ENCODE measurements at regions not wholly inside any gene's neighbourhood (a gene's known extent, or its start where the extent isn't known, plus 50 kb on each side); places are given as distances from the start of the nearest gene placed in this dataset.

DNA sequence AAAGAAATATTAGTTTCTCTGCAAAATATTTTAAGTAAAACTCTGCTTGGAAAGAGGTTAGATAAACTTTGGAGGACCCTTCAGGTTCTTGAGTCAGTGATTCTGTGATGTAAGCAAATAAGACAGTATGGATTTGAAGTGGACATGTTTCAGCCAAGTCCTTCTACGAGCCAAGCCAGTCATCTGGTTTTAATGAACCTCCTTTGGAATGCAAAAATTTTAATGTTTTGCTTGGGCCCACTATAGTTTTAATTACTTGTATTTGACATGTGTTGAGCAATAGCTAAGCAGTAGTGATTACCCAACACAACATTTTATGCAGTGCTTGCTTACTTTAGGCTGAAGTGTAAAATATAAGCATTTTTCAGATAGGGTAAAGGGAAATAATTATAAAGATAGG lies 296.3 kb upstream of the SEMA3D start:
- TF ChIP-seq, protein P1, sequence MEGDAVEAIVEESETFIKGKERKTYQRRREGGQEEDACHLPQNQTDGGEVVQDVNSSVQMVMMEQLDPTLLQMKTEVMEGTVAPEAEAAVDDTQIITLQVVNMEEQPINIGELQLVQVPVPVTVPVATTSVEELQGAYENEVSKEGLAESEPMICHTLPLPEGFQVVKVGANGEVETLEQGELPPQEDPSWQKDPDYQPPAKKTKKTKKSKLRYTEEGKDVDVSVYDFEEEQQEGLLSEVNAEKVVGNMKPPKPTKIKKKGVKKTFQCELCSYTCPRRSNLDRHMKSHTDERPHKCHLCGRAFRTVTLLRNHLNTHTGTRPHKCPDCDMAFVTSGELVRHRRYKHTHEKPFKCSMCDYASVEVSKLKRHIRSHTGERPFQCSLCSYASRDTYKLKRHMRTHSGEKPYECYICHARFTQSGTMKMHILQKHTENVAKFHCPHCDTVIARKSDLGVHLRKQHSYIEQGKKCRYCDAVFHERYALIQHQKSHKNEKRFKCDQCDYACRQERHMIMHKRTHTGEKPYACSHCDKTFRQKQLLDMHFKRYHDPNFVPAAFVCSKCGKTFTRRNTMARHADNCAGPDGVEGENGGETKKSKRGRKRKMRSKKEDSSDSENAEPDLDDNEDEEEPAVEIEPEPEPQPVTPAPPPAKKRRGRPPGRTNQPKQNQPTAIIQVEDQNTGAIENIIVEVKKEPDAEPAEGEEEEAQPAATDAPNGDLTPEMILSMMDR (IDR thresholded peaks at IDR 0.05 in 2 of 3, conservative IDR thresholded peaks at IDR 0.05 in 1 of 3; ENCODE audit: insufficient read depth in 2 of 3, low read depth in 1 of 3, low read length in 3 of 3): no peak
- no peak for TF ChIP-seq GABPA (tag; conservative IDR thresholded peaks at IDR 0.05; ENCODE audit: low read depth)
- TF ChIP-seq, protein P2, sequence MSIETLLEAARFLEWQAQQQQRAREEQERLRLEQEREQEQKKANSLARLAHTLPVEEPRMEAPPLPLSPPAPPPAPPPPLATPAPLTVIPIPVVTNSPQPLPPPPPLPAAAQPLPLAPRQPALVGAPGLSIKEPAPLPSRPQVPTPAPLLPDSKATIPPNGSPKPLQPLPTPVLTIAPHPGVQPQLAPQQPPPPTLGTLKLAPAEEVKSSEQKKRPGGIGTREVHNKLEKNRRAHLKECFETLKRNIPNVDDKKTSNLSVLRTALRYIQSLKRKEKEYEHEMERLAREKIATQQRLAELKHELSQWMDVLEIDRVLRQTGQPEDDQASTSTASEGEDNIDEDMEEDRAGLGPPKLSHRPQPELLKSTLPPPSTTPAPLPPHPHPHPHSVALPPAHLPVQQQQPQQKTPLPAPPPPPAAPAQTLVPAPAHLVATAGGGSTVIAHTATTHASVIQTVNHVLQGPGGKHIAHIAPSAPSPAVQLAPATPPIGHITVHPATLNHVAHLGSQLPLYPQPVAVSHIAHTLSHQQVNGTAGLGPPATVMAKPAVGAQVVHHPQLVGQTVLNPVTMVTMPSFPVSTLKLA (conservative IDR thresholded peaks at IDR 0.05): no peak
- no peak for TF ChIP-seq SMC3 (conservative IDR thresholded peaks at IDR 0.05; ENCODE audit: insufficient read depth, low read depth, low read length)
- no peak for TF ChIP-seq ZFP1 (CRISPR knock-in tag; IDR thresholded peaks at IDR 0.05)
- TF ChIP-seq PCBP1 (IDR thresholded peaks at IDR 0.05; ENCODE audit: low read depth, low read length, poor library complexity, severe bottlenecking): no peak
- no peak for TF ChIP-seq POLR2A (conservative IDR thresholded peaks at IDR 0.05)
- no peak for TF ChIP-seq SIN3B (IDR thresholded peaks at IDR 0.05; ENCODE audit: low read depth)
- TF ChIP-seq POLR3A (IDR thresholded peaks at IDR 0.05; ENCODE audit: borderline replicate concordance, extremely low read depth, insufficient read depth, insufficient read length): no peak
- TF ChIP-seq ZNF75A (CRISPR knock-in tag; IDR thresholded peaks at IDR 0.05): no peak
- TF ChIP-seq RFX5 (IDR thresholded peaks at IDR 0.05; ENCODE audit: low read depth, low read length): no peak
- no peak for TF ChIP-seq FOXK2 (conservative IDR thresholded peaks at IDR 0.05 in 1 of 2, IDR thresholded peaks at IDR 0.05 in 1 of 2; ENCODE audit: low read depth in 2 of 2)
- TF ChIP-seq MTA1 (IDR thresholded peaks at IDR 0.05; ENCODE audit: borderline replicate concordance): no peak

All from K562 (cell line).